ENCODE measurements at regions not wholly inside any gene's neighbourhood (a gene's known extent, or its start where the extent isn't known, plus 50 kb on each side); places are given as distances from the start of the nearest gene placed in this dataset.

DNA sequence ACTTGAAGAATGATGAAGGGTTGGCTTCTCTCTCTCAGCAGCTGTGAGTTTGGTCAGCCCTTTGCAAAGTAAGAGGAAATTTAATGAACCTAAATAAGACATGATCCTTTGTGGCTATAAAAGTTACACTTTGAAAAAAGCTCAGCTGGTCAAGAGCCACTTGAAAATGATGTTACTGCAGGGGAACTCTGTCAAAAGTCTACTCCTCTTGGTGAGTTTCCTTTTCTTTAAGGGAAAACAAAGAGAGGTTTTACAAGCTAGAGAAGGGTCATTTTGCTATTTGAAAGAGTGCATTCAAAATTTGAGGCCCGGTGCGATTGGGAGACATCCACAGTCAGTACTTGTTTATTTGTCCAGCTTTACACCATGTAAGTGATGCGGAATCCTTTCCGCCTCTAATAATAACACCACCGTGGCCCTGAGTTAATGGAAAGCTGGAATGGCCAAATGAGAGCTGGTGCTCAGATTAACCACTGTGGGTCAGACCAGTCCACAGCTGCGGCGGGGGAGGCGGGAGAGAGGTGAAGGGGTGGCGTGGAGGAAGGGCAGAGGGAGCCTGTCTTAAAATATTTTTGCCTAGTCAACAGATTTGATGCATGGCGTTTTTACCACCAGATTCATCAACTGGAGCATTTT is 404.0 kb downstream of the TLE4 start:
- TF ChIP-seq, protein P1, sequence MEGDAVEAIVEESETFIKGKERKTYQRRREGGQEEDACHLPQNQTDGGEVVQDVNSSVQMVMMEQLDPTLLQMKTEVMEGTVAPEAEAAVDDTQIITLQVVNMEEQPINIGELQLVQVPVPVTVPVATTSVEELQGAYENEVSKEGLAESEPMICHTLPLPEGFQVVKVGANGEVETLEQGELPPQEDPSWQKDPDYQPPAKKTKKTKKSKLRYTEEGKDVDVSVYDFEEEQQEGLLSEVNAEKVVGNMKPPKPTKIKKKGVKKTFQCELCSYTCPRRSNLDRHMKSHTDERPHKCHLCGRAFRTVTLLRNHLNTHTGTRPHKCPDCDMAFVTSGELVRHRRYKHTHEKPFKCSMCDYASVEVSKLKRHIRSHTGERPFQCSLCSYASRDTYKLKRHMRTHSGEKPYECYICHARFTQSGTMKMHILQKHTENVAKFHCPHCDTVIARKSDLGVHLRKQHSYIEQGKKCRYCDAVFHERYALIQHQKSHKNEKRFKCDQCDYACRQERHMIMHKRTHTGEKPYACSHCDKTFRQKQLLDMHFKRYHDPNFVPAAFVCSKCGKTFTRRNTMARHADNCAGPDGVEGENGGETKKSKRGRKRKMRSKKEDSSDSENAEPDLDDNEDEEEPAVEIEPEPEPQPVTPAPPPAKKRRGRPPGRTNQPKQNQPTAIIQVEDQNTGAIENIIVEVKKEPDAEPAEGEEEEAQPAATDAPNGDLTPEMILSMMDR (IDR thresholded peaks at IDR 0.05), result no peak
- TF ChIP-seq POLR2A (IDR thresholded peaks at IDR 0.05), result no peak
- no peak overlapping the region for H3K4me3 ChIP-seq
- 81 to 90% (median 88%) methylated on average over 10 of the region's 10 CpGs for WGBS, 4 donors
- intact Hi-C loops (cut with DNase I), result no loop called here
- no peak overlapping the region for H3K27ac ChIP-seq
- H3K4me1 ChIP-seq, result no peaks in the 10 kb centered on the region
- DNase-seq (no peak), ATAC-seq (no peak)
- H3K36me3 ChIP-seq, result no peaks in the 10 kb centered on the region
- peaks cover 0 to 6% (median 0%) of the 10 kb centered on the region in 9 donors for H3K27me3 ChIP-seq
- no peaks in the 10 kb centered on the region for H3K9me3 ChIP-seq

DNA sequence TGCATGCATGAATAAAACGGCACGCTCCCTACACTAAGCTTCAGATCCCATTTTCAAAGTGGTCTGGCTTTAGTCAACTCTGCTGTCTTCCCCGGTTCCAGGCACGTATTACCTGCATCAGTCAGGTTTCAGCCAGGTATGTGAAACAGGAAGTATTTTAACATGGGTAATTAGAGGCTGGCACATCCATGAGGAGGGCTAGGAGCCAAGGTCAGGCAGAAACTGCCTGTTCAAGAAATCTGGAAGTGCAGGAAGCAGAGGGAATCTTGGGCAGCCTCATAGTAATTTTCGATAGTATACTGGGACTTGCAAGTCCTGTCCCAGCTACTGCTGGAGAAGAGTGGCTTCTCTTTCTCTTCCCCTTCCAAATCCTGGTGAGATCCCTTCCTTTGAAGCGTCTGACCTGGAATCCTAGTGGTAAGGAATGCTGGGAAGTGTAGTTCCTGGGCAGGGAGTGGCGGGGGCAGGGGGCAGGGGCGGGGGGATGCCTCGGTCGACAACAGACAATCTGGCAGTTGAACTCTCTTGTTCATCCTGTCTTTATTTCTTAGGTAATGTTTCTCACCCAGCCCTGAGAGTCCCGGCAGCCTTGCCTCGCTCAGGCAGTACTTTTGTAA is 403.1 kb downstream of the TLE4 start:
- TF ChIP-seq, protein P1 (IDR thresholded peaks at IDR 0.05), result no peak
- TF ChIP-seq POLR2A (IDR thresholded peaks at IDR 0.05), result no peak

DNA sequence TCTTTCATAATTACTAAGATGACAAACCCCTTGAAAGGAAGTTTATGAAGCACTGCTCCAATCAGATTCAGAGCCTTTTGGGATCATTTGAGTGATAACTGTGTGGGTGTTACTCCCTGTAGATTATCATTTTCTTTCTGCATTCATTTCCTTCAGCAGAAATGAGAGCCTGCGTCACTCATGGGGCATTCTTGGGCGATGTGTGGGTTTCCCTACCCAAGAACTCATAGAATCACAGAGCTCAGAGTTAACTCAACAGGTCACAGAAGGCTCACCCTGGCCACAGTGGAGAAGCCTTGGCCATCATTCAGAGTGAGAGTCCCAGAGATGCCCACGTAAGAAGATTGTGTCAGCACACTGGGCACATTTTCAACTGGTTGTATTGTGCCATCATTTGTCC is 401.9 kb downstream of the TLE4 start:
- no peaks in the 10 kb centered on the region for H3K4me1 ChIP-seq
- H3K4me3 ChIP-seq, result no peak overlapping the region
- H3K27me3 ChIP-seq, result peaks cover 0 to 6% (median 0%) of the 10 kb centered on the region in 9 donors
- no peaks in the 10 kb centered on the region for H3K9me3 ChIP-seq
- intact Hi-C loops (cut with DNase I), result no loop called here
- no peaks in the 10 kb centered on the region for H3K36me3 ChIP-seq
- no peak for DNase-seq
- H3K27ac ChIP-seq, result no peak overlapping the region
- ATAC-seq, result no peak
- no peak for TF ChIP-seq POLR2A (IDR thresholded peaks at IDR 0.05)
- TF ChIP-seq, protein P1 (IDR thresholded peaks at IDR 0.05), result no peak
- 69 to 86% (median 82%) methylated on average over 3 of the region's 3 CpGs for WGBS, 4 donors

More for the DNA sequence above, 403.1 kb downstream of the TLE4 start:
- Histone ChIP-seq H3K27ac (no peak overlapping the region), H3K36me3 (no peaks in the 10 kb centered on the region), H3K27me3 (peaks cover 0 to 6% (median 0%) of the 10 kb centered on the region in 9 donors), H3K9me3 (no peaks in the 10 kb centered on the region), H3K4me1 (no peaks in the 10 kb centered on the region), H3K4me3 (no peak overlapping the region)
- DNase-seq (no peak), ATAC-seq (no peak)
- intact Hi-C loops (cut with DNase I), result no loop called here
- WGBS, 4 donors, result 70 to 87% (median 79%) methylated on average over 12 of the region's 12 CpGs

DNA sequence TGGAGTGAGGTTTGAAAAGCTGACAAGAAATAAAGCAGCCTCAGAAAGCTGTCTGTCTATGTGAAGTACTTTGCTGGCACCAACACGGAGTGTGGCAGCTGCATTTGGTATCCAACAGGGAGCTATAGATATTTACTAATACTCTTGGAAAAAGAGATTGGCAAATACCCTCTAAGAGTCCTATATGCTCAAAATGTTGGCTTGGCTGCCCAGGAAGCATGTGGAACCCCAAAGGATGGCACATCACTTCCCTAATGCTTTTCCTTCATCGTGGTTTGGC is 398.3 kb downstream of the TLE4 start:
- Histone ChIP-seq H3K9me3 (no peaks in the 10 kb centered on the region), H3K4me1 (no peaks in the 10 kb centered on the region), H3K27ac (no peak overlapping the region), H3K4me3 (no peak overlapping the region), H3K36me3 (no peaks in the 10 kb centered on the region), H3K27me3 (peaks cover 0 to 3% (median 0%) of the 10 kb centered on the region in 9 donors)
- ATAC-seq, result no peak
- DNase-seq, result no peak
- intact Hi-C loops (cut with DNase I), result no loop called here
- TF ChIP-seq, protein P1 (IDR thresholded peaks at IDR 0.05), result no peak
- TF ChIP-seq POLR2A (IDR thresholded peaks at IDR 0.05), result no peak
- WGBS, 4 donors, result 72 to 86% (median 75%) methylated on average over 2 of the region's 2 CpGs
